ENCODE measurements at regions not wholly inside any gene's neighbourhood (a gene's known extent, or its start where the extent isn't known, plus 50 kb on each side); places are given as distances from the start of the nearest gene placed in this dataset.
"Not testable (repeated sequence)": the region's sequence is repeated elsewhere in the genome, so short reads cannot be mapped to it uniquely, and the experiment has no call there.

GRCh38 chr13:72657379-72657778, 70.0 kb downstream of the MZT1 start:
- DNase-seq, result no peak

- no peak for DNase-seq
Measured at GRCh38 chr13:72656357-72656756, 71.1 kb downstream of the MZT1 start.

GRCh38 chr13:72653506-72653905, 73.9 kb downstream of the MZT1 start:
- DNase-seq, result no peak

GRCh38 chr13:72652681-72653080, 74.7 kb downstream of the MZT1 start:
- no peak for DNase-seq

- DNase-seq, result no peak
Measured at GRCh38 chr13:72651144-72651543, 76.3 kb downstream of the MZT1 start.

GRCh38 chr13:72650051-72650700, 77.3 kb downstream of the MZT1 start:
- no peak for DNase-seq

GRCh38 chr13:72648513-72649065, 78.8 kb downstream of the MZT1 start:
- DNase-seq, result no peak

- no peak for DNase-seq
Measured at GRCh38 chr13:72647422-72647821, 80.0 kb downstream of the MZT1 start.

GRCh38 chr13:72645521-72645920, 81.9 kb downstream of the MZT1 start:
- DNase-seq, result no peak

- DNase-seq, result peak in 1 of 14 donors; percentile 0
Measured at GRCh38 chr13:72643311-72643989, 84.0 kb downstream of the MZT1 start.

GRCh38 chr13:72639377-72639776, 88.1 kb downstream of the MZT1 start:
- no peak for DNase-seq

GRCh38 chr13:72638059-72638815, 89.2 kb downstream of the MZT1 start:
- DNase-seq, result no peak

GRCh38 chr13:72637561-72637960, 89.9 kb downstream of the MZT1 start:
- DNase-seq, result no peak

- no peak for DNase-seq
Measured at GRCh38 chr13:72634859-72635258, 92.6 kb downstream of the MZT1 start.

- no peak for DNase-seq
Measured at GRCh38 chr13:72622546-72622945, 104.9 kb downstream of the MZT1 start.

GRCh38 chr13:72620874-72621273, 106.6 kb downstream of the MZT1 start:
- no peak for DNase-seq

- DNase-seq, result no peak
Measured at GRCh38 chr13:72617951-72618350, 109.5 kb downstream of the MZT1 start.

GRCh38 chr13:72617186-72617585, 110.2 kb downstream of the MZT1 start:
- no peak for DNase-seq

GRCh38 chr13:72610251-72610891, 117.1 kb downstream of the MZT1 start:
- not testable (repeated sequence) for DNase-seq

GRCh38 chr13:72599178-72599743, 128.2 kb downstream of the MZT1 start:
- DNase-seq, result no peak

- DNase-seq, result no peak
Measured at GRCh38 chr13:72590091-72590740, 137.2 kb downstream of the MZT1 start.

- no peak for DNase-seq
Measured at GRCh38 chr13:72586518-72586917, 140.9 kb downstream of the MZT1 start.

Data from C1 segment of cervical spinal cord (tissue), 14 donors.